GM23338 (cell line): ENCODE measurements at regions not wholly inside any gene's neighbourhood (a gene's known extent, or its start where the extent isn't known, plus 50 kb on each side); places are given as distances from the start of the nearest gene placed in this dataset.
A peak's percentile ranks its signal among the peaks of the same experiment; 100 is the strongest.

ENCODE experiments used
- ATAC-seq: fragments of 200-7000 bp; cut with Tn5 transposase; 3 replicates; pipeline ENCODE4 v1.9.1; 2020
- DNase-seq: peaks from one replicate; pipeline ENCODE4 v3.0.0-alpha.2; 2015; ENCODE audit warnings: low spot score
- H2AFZ ChIP-seq: fragments of 200-600 bp; sonication (generic); 2 replicates; pipeline ENCODE4 v1.8.0; 2016; ENCODE audit warnings: antibody characterized with exemption, mild to moderate bottlenecking, moderate library complexity
- H3F3A ChIP-seq: fragments of 200-600 bp; sonication (generic); replicated peaks from 2 replicates; pipeline ENCODE4 v1.8.0; 2017; ENCODE audit warnings: antibody characterized with exemption, mixed run types, low read depth
- H3K27ac ChIP-seq: fragments of 200-600 bp; sonication (generic); 2 replicates; pipeline ENCODE4 v1.6.1; 2016; ENCODE audit warnings: low read depth
- H3K27me3 ChIP-seq: fragments of 200-600 bp; sonication (generic); 2 replicates; pipeline ENCODE4 v1.8.0; 2016; ENCODE audit warnings: mild to moderate bottlenecking, mixed run types, moderate library complexity; ENCODE audit not compliant: insufficient read depth
- H3K36me3 ChIP-seq: fragments of 200-600 bp; sonication (generic); 2 replicates; pipeline ENCODE4 v1.8.0; 2016; ENCODE audit warnings: mild to moderate bottlenecking; ENCODE audit not compliant: insufficient read depth
- H3K4me1 ChIP-seq: fragments of 200-600 bp; sonication (generic); 2 replicates; pipeline ENCODE4 v1.8.0; 2016; ENCODE audit warnings: mild to moderate bottlenecking, moderate library complexity; ENCODE audit not compliant: insufficient read depth
- H3K4me2 ChIP-seq: fragments of 200-600 bp; sonication (generic); 2 replicates; pipeline ENCODE4 v1.7.1; 2017; ENCODE audit warnings: mixed run types
- H3K4me3 ChIP-seq: fragments of 200-600 bp; sonication (generic); 2 replicates; pipeline ENCODE4 v1.6.1; 2016; ENCODE audit warnings: mixed run types
- H3K79me2 ChIP-seq: fragments of 200-600 bp; sonication (generic); replicated peaks from 2 replicates; pipeline ENCODE4 v1.8.0; 2017; ENCODE audit warnings: mild to moderate bottlenecking; ENCODE audit not compliant: insufficient read depth
- H3K9me2 ChIP-seq: fragments of 200-600 bp; sonication (generic); 2 replicates; pipeline ENCODE4 v1.8.0; 2017; ENCODE audit not compliant: insufficient read depth
- H4K20me1 ChIP-seq: fragments of 200-600 bp; sonication (generic); replicated peaks from 2 replicates; pipeline ENCODE4 v1.8.0; 2017; ENCODE audit warnings: mild to moderate bottlenecking; ENCODE audit not compliant: insufficient read depth
- H3K27ac Mint-ChIP-seq: 2 replicates; pipeline ENCODE4 v1.8.0; 2020; ENCODE audit warnings: inconsistent platforms, mild to moderate bottlenecking, moderate library complexity, mixed read lengths
- H3K27me3 Mint-ChIP-seq: 3 replicates; pipeline ENCODE4 v1.8.0; 2022; ENCODE audit warnings: low read depth, mild to moderate bottlenecking, moderate library complexity, mixed read lengths, inconsistent platforms; ENCODE audit not compliant: insufficient read depth, poor library complexity
- H3K36me3 Mint-ChIP-seq: 3 replicates; pipeline ENCODE4 v1.8.0; 2021; ENCODE audit warnings: low read depth, mild to moderate bottlenecking, inconsistent platforms, moderate library complexity, mixed read lengths
- H3K4me1 Mint-ChIP-seq: 3 replicates; pipeline ENCODE4 v1.8.0; 2020; ENCODE audit warnings: mild to moderate bottlenecking, inconsistent platforms, mixed read lengths
- H3K4me3 Mint-ChIP-seq: 3 replicates; pipeline ENCODE4 v1.8.0; 2021; ENCODE audit warnings: moderate library complexity, mild to moderate bottlenecking, inconsistent platforms, mixed read lengths
- H3K9me3 Mint-ChIP-seq: 3 replicates; pipeline ENCODE4 v1.8.0; 2020; ENCODE audit warnings: moderate library complexity, mild to moderate bottlenecking, inconsistent platforms, mixed read lengths
- CREB1 ChIP-seq: fragments of 250-450 bp; sonication (Bioruptor Pico); IDR thresholded peaks from 2 replicates; pipeline ENCODE4 v1.5.0; 2020; ENCODE audit warnings: low read depth, mild to moderate bottlenecking, moderate library complexity
- CTCF ChIP-seq, 2 experiments: fragments of 200-600 bp in 1 of 2; sonication (generic) in 1 of 2; conservative IDR thresholded peaks; 2 replicates each; pipeline versions ENCODE4 v1.5.1 to v1.6.1; 2016 to 2017; ENCODE audit warnings: antibody characterized with exemption in 2 of 2, low read depth in 2 of 2, mild to moderate bottlenecking in 2 of 2, moderate library complexity in 1 of 2
- ETS1 ChIP-seq: IDR thresholded peaks from 2 replicates; pipeline ENCODE4 v1.6.1; 2016; ENCODE audit warnings: antibody characterized with exemption
- EZH2 ChIP-seq: fragments of 200-600 bp; sonication (generic); IDR thresholded peaks from one replicate; pipeline ENCODE4 v1.8.0; 2017; ENCODE audit warnings: antibody characterized with exemption, mild to moderate bottlenecking, low read depth; ENCODE audit not compliant: unreplicated experiment
- EZH2phosphoT487 ChIP-seq: fragments of 200-600 bp; sonication (generic); IDR thresholded peaks from one replicate; pipeline ENCODE4 v1.8.1; 2018; ENCODE audit warnings: antibody characterized with exemption; ENCODE audit not compliant: unreplicated experiment
- NANOG ChIP-seq: IDR thresholded peaks from 2 replicates; pipeline ENCODE4 v1.6.1; 2016; ENCODE audit warnings: antibody characterized with exemption, borderline replicate concordance
- POLR2AphosphoS5 ChIP-seq: IDR thresholded peaks from 2 replicates; pipeline ENCODE4 v1.6.1; 2016; ENCODE audit warnings: antibody characterized with exemption, low read depth
- ZNF114 ChIP-seq: fragments of 250-450 bp; sonication (Bioruptor Pico); IDR thresholded peaks from 2 replicates; pipeline ENCODE4 v1.5.0; 2020; ENCODE audit warnings: mild to moderate bottlenecking, moderate library complexity
- ZNF462 ChIP-seq: fragments of 250-450 bp; sonication (Bioruptor Pico); IDR thresholded peaks from 2 replicates; pipeline ENCODE4 v1.5.0; 2020; ENCODE audit warnings: mild to moderate bottlenecking, moderate library complexity

- Histone ChIP-seq H3K36me3 (no peaks in the 10 kb centered on the region), H3K4me3 (no peak overlapping the region), H3K79me2 (no peaks in the 10 kb centered on the region), H3K9me2 (no peaks in the 10 kb centered on the region), H3K27ac (no peak overlapping the region), H3K27me3 (no peaks in the 10 kb centered on the region), H4K20me1 (no peaks in the 10 kb centered on the region), H3F3A (no peaks in the 10 kb centered on the region), H2AFZ (no peak overlapping the region), H3K4me1 (no peaks in the 10 kb centered on the region), H3K4me2 (no peak overlapping the region)
- H3K4me3 Mint-ChIP-seq, result no peak overlapping the region
- TF ChIP-seq NANOG, result no peak
- TF ChIP-seq EZH2, result no peak
- TF ChIP-seq EZH2phosphoT487, result no peak
- no peak for TF ChIP-seq ZNF114 (CRISPR knock-in tag)
- no peak for TF ChIP-seq ZNF462 (CRISPR knock-in tag)
- TF ChIP-seq POLR2AphosphoS5, result no peak
- TF ChIP-seq CREB1 (CRISPR knock-in tag), result no peak
- peaks cover 6% of the 10 kb centered on the region for H3K27me3 Mint-ChIP-seq
- H3K27ac Mint-ChIP-seq, result no peak overlapping the region
- H3K9me3 Mint-ChIP-seq, result no peaks in the 10 kb centered on the region; the same call in 1 of the 3 replicates
- H3K4me1 Mint-ChIP-seq, result peaks cover 10% of the 10 kb centered on the region
- ATAC-seq (no peak), DNase-seq (no peak)
- H3K36me3 Mint-ChIP-seq, result no peaks in the 10 kb centered on the region; the same call in 2 of the 3 replicates
These were observed 75.0 kb upstream of the CCDC160 start for GRCh38 chrX:134162032-134162431.

GRCh38 chrX:134163836-134164235, 73.1 kb upstream of the CCDC160 start:
- H3K27ac ChIP-seq, result no peak overlapping the region
- H3K27me3 Mint-ChIP-seq, result peaks cover 6% of the 10 kb centered on the region
- no peaks in the 10 kb centered on the region for H4K20me1 ChIP-seq
- peak; percentile 62 for ATAC-seq
- TF ChIP-seq ETS1 (no peak), CTCF (conservative IDR thresholded peaks at IDR 0.05; ENCODE audit: low read depth in 2 of 2) (peak; percentile 20 to 34; a peak in 2 of 4 replicates)
- peaks cover 1% of the 10 kb centered on the region for H3K36me3 ChIP-seq
- no peak overlapping the region for H3K4me2 ChIP-seq
- H2AFZ ChIP-seq, result no peak overlapping the region
- no peaks in the 10 kb centered on the region for H3K79me2 ChIP-seq
- H3K4me1 Mint-ChIP-seq, result peaks cover 13% of the 10 kb centered on the region
- H3K4me3 ChIP-seq, result no peak overlapping the region
- no peaks in the 10 kb centered on the region for H3K4me1 ChIP-seq
- H3K36me3 Mint-ChIP-seq, result peaks cover 12% of the 10 kb centered on the region; the same call in 2 of the 3 replicates
- H3K9me2 ChIP-seq, result no peaks in the 10 kb centered on the region
- H3K27ac Mint-ChIP-seq, result no peak overlapping the region
- no peaks in the 10 kb centered on the region; the same call in 1 of the 3 replicates for H3K9me3 Mint-ChIP-seq
- no peaks in the 10 kb centered on the region for H3K27me3 ChIP-seq
- no peak overlapping the region for H3K4me3 Mint-ChIP-seq
- DNase-seq, result no peak
- H3F3A ChIP-seq, result no peaks in the 10 kb centered on the region
